SK-N-SH (cell line): ENCODE measurements at regions not wholly inside any gene's neighbourhood (a gene's known extent, or its start where the extent isn't known, plus 50 kb on each side); places are given as distances from the start of the nearest gene placed in this dataset.

Experiments used
- CTCF ChIA-PET: fragments of 300-600, 350-600 bp; formaldehyde crosslinking; extraction: SDS; loops from one replicate; lab custom pipeline; 2021; lab: Yijun Ruan, JAX
- POLR2A ChIA-PET: fragments of 350-600 bp; sonication (Branson Sonifier 250); formaldehyde crosslinking; extraction: SDS; loops from one replicate; lab custom pipeline; 2020; ENCODE audit warnings: antibody characterized with exemption, inconsistent platforms; lab: Yijun Ruan, JAX
- DNase-seq: peaks from one replicate; pipeline ENCODE4 v3.0.0; 2012
- H2AFZ ChIP-seq: fragments of 200-600 bp; sonication (generic); 2 replicates; pipeline ENCODE4 v1.8.1; 2016; ENCODE audit warnings: antibody characterized with exemption, mild to moderate bottlenecking, low read depth
- H3F3A ChIP-seq: fragments of 200-600 bp; sonication (generic); replicated peaks from 2 replicates; pipeline ENCODE3; 2016; ENCODE audit warnings: antibody characterized with exemption, mild to moderate bottlenecking; ENCODE audit not compliant: insufficient read depth
- H3K27ac ChIP-seq, 2 experiments: fragments of 200-500 bp in 1 of 2; fragments of 200-600 bp in 1 of 2; sonication (Bioruptor generic) in 1 of 2; sonication (generic), shearing (Covaris generic) in 1 of 2; 2 replicates each; pipeline versions ENCODE4 v1.5.1 to v1.6.1; 2014 to 2016; ENCODE audit warnings: low read depth in 2 of 2, inconsistent platforms in 1 of 2, low read length in 1 of 2, mild to moderate bottlenecking in 1 of 2, mixed read lengths in 1 of 2
- H3K27me3 ChIP-seq: fragments of 200-600 bp; sonication (generic), shearing (Covaris generic); 2 replicates; pipeline ENCODE4 v1.6.1; 2016; ENCODE audit warnings: mixed run types; ENCODE audit not compliant: insufficient read depth
- H3K36me3 ChIP-seq, 2 experiments: fragments of 200-500 bp in 1 of 2; fragments of 200-600 bp in 1 of 2; sonication (Bioruptor generic) in 1 of 2; sonication (generic) in 1 of 2; replicated peaks in 1 of 2; 2 replicates each; pipeline versions ENCODE3 to v1.5.1; 2014 to 2016; ENCODE audit warnings: low read length in 1 of 2, mild to moderate bottlenecking in 1 of 2; ENCODE audit not compliant: insufficient read depth in 2 of 2, control insufficient read depth in 1 of 2
- H3K4me1 ChIP-seq, 2 experiments: fragments of 200-500 bp in 1 of 2; fragments of 200-600 bp in 1 of 2; sonication (Bioruptor generic) in 1 of 2; sonication (generic), shearing (Covaris generic) in 1 of 2; 2 replicates each; pipeline versions ENCODE4 v1.5.1 to v1.6.1; 2014 to 2016; ENCODE audit warnings: low read depth in 1 of 2, low read length in 1 of 2, mixed run types in 1 of 2; ENCODE audit not compliant: insufficient read depth in 2 of 2, control insufficient read depth in 1 of 2
- H3K4me2 ChIP-seq: fragments of 200-600 bp; sonication (generic), shearing (Covaris generic); 2 replicates; pipeline ENCODE4 v1.6.1; 2017; ENCODE audit warnings: mixed run types
- H3K4me3 ChIP-seq, 2 experiments: fragments of 200-500 bp in 1 of 2; fragments of 200-600 bp in 1 of 2; sonication (Bioruptor generic) in 1 of 2; sonication (generic), shearing (Covaris generic) in 1 of 2; 2 replicates each; pipeline versions ENCODE4 v1.5.1 to v1.8.1; 2014 to 2016; ENCODE audit warnings: low read depth in 2 of 2, inconsistent platforms in 1 of 2, low read length in 1 of 2, mild to moderate bottlenecking in 1 of 2, mixed read lengths in 1 of 2, moderate library complexity in 1 of 2
- H3K79me2 ChIP-seq: fragments of 200-600 bp; sonication (generic); 2 replicates; pipeline ENCODE4 v1.8.1; 2017; ENCODE audit warnings: mild to moderate bottlenecking; ENCODE audit not compliant: insufficient read depth
- H3K9ac ChIP-seq: fragments of 200-600 bp; sonication (generic); 2 replicates; pipeline ENCODE4 v1.6.1; 2017; ENCODE audit warnings: mixed run types
- H3K9me2 ChIP-seq: fragments of 200-600 bp; sonication (generic); 2 replicates; pipeline ENCODE4 v1.6.1; 2017; ENCODE audit warnings: mixed run types
- H3K9me3 ChIP-seq: fragments of 200-600 bp; sonication (generic); 2 replicates; pipeline ENCODE4 v1.6.1; 2017; ENCODE audit warnings: mixed run types, mild to moderate bottlenecking, moderate library complexity
- H4K20me1 ChIP-seq: fragments of 200-600 bp; sonication (generic); 2 replicates; pipeline ENCODE4 v1.6.1; 2017; ENCODE audit warnings: mild to moderate bottlenecking, mixed run types; ENCODE audit not compliant: insufficient read depth
- CHD2 ChIP-seq: fragments of 150-350 bp; IDR thresholded peaks from 2 replicates; pipeline ENCODE4 v1.6.1; 2018; ENCODE audit warnings: low read length; ENCODE audit not compliant: partially characterized antibody
- CTCF ChIP-seq: fragments of 200-600 bp; sonication (generic); IDR thresholded peaks from 2 replicates; pipeline ENCODE4 v1.6.1; 2017; ENCODE audit warnings: antibody characterized with exemption, mild to moderate bottlenecking, moderate library complexity
- EP300 ChIP-seq, 2 experiments: IDR thresholded peaks; 2 replicates each; pipeline versions ENCODE4 v1.4.0 to v1.6.1; 2012; ENCODE audit warnings: borderline replicate concordance in 1 of 2, low read depth in 1 of 2, low read length in 1 of 2
- GABPA ChIP-seq: IDR thresholded peaks from 2 replicates; pipeline ENCODE4 v1.4.0; 2012; ENCODE audit warnings: low read depth, mild to moderate bottlenecking
- JUND ChIP-seq: IDR thresholded peaks from 2 replicates; pipeline ENCODE4 v1.4.0; 2012
- MXI1 ChIP-seq: IDR thresholded peaks from 2 replicates; pipeline ENCODE4 v1.6.1; 2012; ENCODE audit warnings: mild to moderate bottlenecking, low read depth, low read length, improper control_type of control experiment
- NFIC ChIP-seq: IDR thresholded peaks from 2 replicates; pipeline ENCODE4 v1.4.0; 2012; ENCODE audit warnings: borderline replicate concordance
- POLR2AphosphoS5 ChIP-seq: IDR thresholded peaks from 2 replicates; pipeline ENCODE4 v1.6.1; 2012; ENCODE audit warnings: low read depth, low read length
- RAD21 ChIP-seq: IDR thresholded peaks from 2 replicates; pipeline ENCODE4 v1.6.1; 2012; ENCODE audit warnings: mild to moderate bottlenecking, low read length
- RCOR1 ChIP-seq: fragments of 150-350 bp; IDR thresholded peaks from 2 replicates; pipeline ENCODE4 v1.6.1; 2017; ENCODE audit warnings: antibody characterized with exemption, low read length
- RFX5 ChIP-seq: IDR thresholded peaks from 2 replicates; pipeline ENCODE4 v1.6.1; 2012; ENCODE audit warnings: mild to moderate bottlenecking, improper control_type of control experiment, low read length
- SMC3 ChIP-seq: IDR thresholded peaks from 2 replicates; pipeline ENCODE4 v1.6.1; 2012; ENCODE audit warnings: low read depth, low read length, improper control_type of control experiment
- TAF1 ChIP-seq: IDR thresholded peaks from 2 replicates; pipeline ENCODE4 v1.6.1; 2012; ENCODE audit warnings: low read depth, mild to moderate bottlenecking, low read length, moderate library complexity, borderline replicate concordance
- TEAD4 ChIP-seq: IDR thresholded peaks from 2 replicates; pipeline ENCODE4 v1.4.0; 2012; ENCODE audit warnings: mild to moderate bottlenecking, borderline replicate concordance; ENCODE audit not compliant: insufficient read depth
- USF1 ChIP-seq: IDR thresholded peaks from 2 replicates; pipeline ENCODE4 v1.4.0; 2012; ENCODE audit warnings: low read depth, borderline replicate concordance
- WGBS: methylation state at CpG from one replicate; pipeline ENCODE4 v1.1.6; 2017; ENCODE audit warnings: low lambda C conversion rate; 5-methylcytosine and 5-hydroxymethylcytosine counted together
- TF ChIP-seq, protein P1 (sequence below): IDR thresholded peaks from 2 replicates; pipeline ENCODE4 v1.4.0; 2012; ENCODE audit warnings: low read depth
- TF ChIP-seq, protein P2 (sequence below): fragments of 150-350 bp; IDR thresholded peaks from 2 replicates; pipeline ENCODE4 v1.6.1; 2017; ENCODE audit warnings: antibody characterized with exemption, low read length, low read depth, borderline replicate concordance
- TF ChIP-seq, protein P3 (sequence below): IDR thresholded peaks from 2 replicates; pipeline ENCODE4; 2012

GRCh38 chr21:28172376-28172775, 820.3 kb downstream of the LTN1 start:
- H2AFZ ChIP-seq, result no peak overlapping the region
- CTCF ChIA-PET, result no interaction called here

More at GRCh38 chr21:28172376-28172775, 820.3 kb downstream of the LTN1 start:
- no peaks in the 10 kb centered on the region; a peak in 1 of 4 replicates for H3K4me1 ChIP-seq
- no peaks in the 10 kb centered on the region for H3K27me3 ChIP-seq
- TF ChIP-seq RCOR1 (no peak), TEAD4 (no peak), SMC3 (no peak), RFX5 (no peak), EP300 (IDR thresholded peaks at IDR 0.05; ENCODE audit: borderline replicate concordance in 1 of 2, low read depth in 1 of 2, low read length in 1 of 2) (no peak), USF1 (no peak), RAD21 (no peak), CHD2 (no peak), CTCF (no peak), POLR2AphosphoS5 (no peak), JUND (no peak), MXI1 (no peak), NFIC (no peak), GABPA (no peak), TAF1 (no peak)
- TF ChIP-seq, protein P1, sequence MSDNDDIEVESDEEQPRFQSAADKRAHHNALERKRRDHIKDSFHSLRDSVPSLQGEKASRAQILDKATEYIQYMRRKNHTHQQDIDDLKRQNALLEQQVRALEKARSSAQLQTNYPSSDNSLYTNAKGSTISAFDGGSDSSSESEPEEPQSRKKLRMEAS, result no peak
- TF ChIP-seq, protein P2, sequence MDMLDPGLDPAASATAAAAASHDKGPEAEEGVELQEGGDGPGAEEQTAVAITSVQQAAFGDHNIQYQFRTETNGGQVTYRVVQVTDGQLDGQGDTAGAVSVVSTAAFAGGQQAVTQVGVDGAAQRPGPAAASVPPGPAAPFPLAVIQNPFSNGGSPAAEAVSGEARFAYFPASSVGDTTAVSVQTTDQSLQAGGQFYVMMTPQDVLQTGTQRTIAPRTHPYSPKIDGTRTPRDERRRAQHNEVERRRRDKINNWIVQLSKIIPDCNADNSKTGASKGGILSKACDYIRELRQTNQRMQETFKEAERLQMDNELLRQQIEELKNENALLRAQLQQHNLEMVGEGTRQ, result no peak
- TF ChIP-seq, protein P3, sequence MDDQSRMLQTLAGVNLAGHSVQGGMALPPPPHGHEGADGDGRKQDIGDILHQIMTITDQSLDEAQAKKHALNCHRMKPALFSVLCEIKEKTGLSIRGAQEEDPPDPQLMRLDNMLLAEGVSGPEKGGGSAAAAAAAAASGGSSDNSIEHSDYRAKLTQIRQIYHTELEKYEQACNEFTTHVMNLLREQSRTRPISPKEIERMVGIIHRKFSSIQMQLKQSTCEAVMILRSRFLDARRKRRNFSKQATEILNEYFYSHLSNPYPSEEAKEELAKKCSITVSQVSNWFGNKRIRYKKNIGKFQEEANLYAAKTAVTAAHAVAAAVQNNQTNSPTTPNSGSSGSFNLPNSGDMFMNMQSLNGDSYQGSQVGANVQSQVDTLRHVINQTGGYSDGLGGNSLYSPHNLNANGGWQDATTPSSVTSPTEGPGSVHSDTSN, result no peak
- H3K36me3 ChIP-seq, result no peaks in the 10 kb centered on the region
- POLR2A ChIA-PET, result no interaction called here
- no peaks in the 10 kb centered on the region for H3F3A ChIP-seq
- no peak overlapping the region for H3K27ac ChIP-seq
- no peaks in the 10 kb centered on the region for H3K9me2 ChIP-seq
- H3K4me3 ChIP-seq, result no peak overlapping the region
- WGBS, result 87% methylated on average over 2 of the region's 2 CpGs
- H3K9ac ChIP-seq, result no peak overlapping the region
- H3K79me2 ChIP-seq, result no peaks in the 10 kb centered on the region
- no peaks in the 10 kb centered on the region for H4K20me1 ChIP-seq
- no peak overlapping the region for H3K4me2 ChIP-seq
- H3K9me3 ChIP-seq, result no peaks in the 10 kb centered on the region
- no peak for DNase-seq
